Caco-2 (cell line): ENCODE measurements at regions not wholly inside any gene's neighbourhood (a gene's known extent, or its start where the extent isn't known, plus 50 kb on each side); places are given as distances from the start of the nearest gene placed in this dataset.

Source experiments
- BruUV-seq: library from RNA; stranded (reverse); fragments of 400-500 nt; replicated peaks from 2 replicates; lab custom pipeline; 2021; lab: Mats Ljungman, UMichigan
- CTCF ChIA-PET: fragments of 300-600 bp; sonication (Branson Sonifier 250); formaldehyde crosslinking; loops from one replicate; lab custom pipeline; 2022; ENCODE audit warnings: antibody characterized with exemption; lab: Charles Lee
- POLR2A ChIA-PET: fragments of 300-600 bp; sonication (Branson Sonifier 250); formaldehyde crosslinking; loops from one replicate; lab custom pipeline; 2022; ENCODE audit warnings: antibody characterized with exemption; lab: Charles Lee
- DNase-seq, 2 experiments: peaks; one replicate each; pipeline versions ENCODE4 v3.0.0 to v3.0.0-alpha.2; 2020 to 2022
- H3K27me3 ChIP-seq: replicated peaks from 2 replicates; pipeline ENCODE4 v1.6.0; 2011; ENCODE audit warnings: low read length; ENCODE audit not compliant: control insufficient read depth, insufficient read depth
- H3K36me3 ChIP-seq: 2 replicates; pipeline ENCODE4 v1.5.1; 2011; ENCODE audit warnings: low read length; ENCODE audit not compliant: control insufficient read depth, insufficient read depth
- H3K4me1 ChIP-seq: fragments of 250-450 bp; sonication (Bioruptor Pico); 2 replicates; pipeline ENCODE4 v1.5.1; 2020; ENCODE audit warnings: mild to moderate bottlenecking
- H3K4me3 ChIP-seq: 2 replicates; pipeline ENCODE4 v1.5.1; 2011; ENCODE audit warnings: low read depth, mild to moderate bottlenecking, control low read depth, low read length
- H3K9me3 ChIP-seq: fragments of 250-450 bp; sonication (Bioruptor Pico); 2 replicates; pipeline ENCODE4 v1.5.1; 2020; ENCODE audit warnings: mild to moderate bottlenecking, moderate library complexity
- H3K27ac Mint-ChIP-seq: one replicate; pipeline ENCODE4 v1.8.0; 2022; ENCODE audit warnings: mixed read lengths; ENCODE audit not compliant: unreplicated experiment
- H3K27me3 Mint-ChIP-seq: one replicate; pipeline ENCODE4 v1.8.0; 2022; ENCODE audit warnings: mixed read lengths; ENCODE audit not compliant: insufficient read depth, unreplicated experiment
- H3K36me3 Mint-ChIP-seq: one replicate; pipeline ENCODE4 v1.8.0; 2022; ENCODE audit warnings: mild to moderate bottlenecking, mixed read lengths; ENCODE audit not compliant: insufficient read depth, unreplicated experiment
- H3K4me1 Mint-ChIP-seq: one replicate; pipeline ENCODE4 v1.8.0; 2022; ENCODE audit warnings: low read depth, mixed read lengths; ENCODE audit not compliant: unreplicated experiment
- H3K4me3 Mint-ChIP-seq: one replicate; pipeline ENCODE4 v1.8.0; 2022; ENCODE audit warnings: mild to moderate bottlenecking, moderate library complexity, mixed read lengths; ENCODE audit not compliant: unreplicated experiment
- H3K9me3 Mint-ChIP-seq: one replicate; pipeline ENCODE4 v1.8.0; 2022; ENCODE audit warnings: mixed read lengths; ENCODE audit not compliant: unreplicated experiment
- intact Hi-C: fragments of 100-400 bp; cut with micrococcal nuclease; formaldehyde crosslinking; loops from one replicate; pipeline ENCODE4 v1.10.0; 2022; ENCODE audit not compliant: unreplicated experiment
- TF ChIP-seq, protein P1 (sequence below), 2 experiments: fragments of 200-600 bp in 1 of 2; IDR thresholded peaks; 1 replicate in 1 of 2; 2 replicates in 1 of 2; pipeline versions ENCODE4 v1.5.1 to v1.8.0; 2011 to 2022; ENCODE audit warnings: antibody characterized with exemption in 1 of 2, control low read depth in 1 of 2, inconsistent platforms in 1 of 2, low read depth in 1 of 2, low read length in 1 of 2, mild to moderate bottlenecking in 1 of 2, moderate library complexity in 1 of 2; ENCODE audit not compliant: insufficient read depth in 1 of 2, severe bottlenecking in 1 of 2, unreplicated experiment in 1 of 2

DNA sequence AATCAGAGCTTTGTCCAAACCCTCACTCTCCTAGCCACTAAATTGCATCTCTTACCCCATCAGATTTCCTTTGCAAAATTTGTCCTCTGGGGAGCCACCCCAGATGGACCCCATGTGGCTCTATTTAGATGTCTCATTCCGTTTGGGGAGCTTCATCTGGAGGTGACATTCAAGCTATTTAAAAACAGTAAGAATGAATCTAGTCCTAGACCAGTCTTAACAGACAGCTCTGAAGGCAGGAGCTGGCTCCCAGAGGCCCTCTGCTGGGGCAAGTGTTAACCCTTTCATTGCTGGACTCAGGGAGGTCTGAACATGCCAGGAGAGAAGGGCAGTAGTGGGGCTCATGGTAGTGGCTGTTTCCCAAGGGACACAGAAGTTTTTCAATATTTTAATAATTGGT lies 59.2 kb downstream of the RPL37A start:
- no peak overlapping the region for H3K27ac Mint-ChIP-seq
- ChIA-PET CTCF (no interaction called here), POLR2A (no interaction called here)
- H3K36me3 ChIP-seq: no peaks in the 10 kb centered on the region
- no peaks in the 10 kb centered on the region for H3K27me3 ChIP-seq
- TF ChIP-seq, protein P1, sequence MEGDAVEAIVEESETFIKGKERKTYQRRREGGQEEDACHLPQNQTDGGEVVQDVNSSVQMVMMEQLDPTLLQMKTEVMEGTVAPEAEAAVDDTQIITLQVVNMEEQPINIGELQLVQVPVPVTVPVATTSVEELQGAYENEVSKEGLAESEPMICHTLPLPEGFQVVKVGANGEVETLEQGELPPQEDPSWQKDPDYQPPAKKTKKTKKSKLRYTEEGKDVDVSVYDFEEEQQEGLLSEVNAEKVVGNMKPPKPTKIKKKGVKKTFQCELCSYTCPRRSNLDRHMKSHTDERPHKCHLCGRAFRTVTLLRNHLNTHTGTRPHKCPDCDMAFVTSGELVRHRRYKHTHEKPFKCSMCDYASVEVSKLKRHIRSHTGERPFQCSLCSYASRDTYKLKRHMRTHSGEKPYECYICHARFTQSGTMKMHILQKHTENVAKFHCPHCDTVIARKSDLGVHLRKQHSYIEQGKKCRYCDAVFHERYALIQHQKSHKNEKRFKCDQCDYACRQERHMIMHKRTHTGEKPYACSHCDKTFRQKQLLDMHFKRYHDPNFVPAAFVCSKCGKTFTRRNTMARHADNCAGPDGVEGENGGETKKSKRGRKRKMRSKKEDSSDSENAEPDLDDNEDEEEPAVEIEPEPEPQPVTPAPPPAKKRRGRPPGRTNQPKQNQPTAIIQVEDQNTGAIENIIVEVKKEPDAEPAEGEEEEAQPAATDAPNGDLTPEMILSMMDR (IDR thresholded peaks at IDR 0.05; ENCODE audit: insufficient read depth in 1 of 2, low read depth in 1 of 2, low read length in 1 of 2, severe bottlenecking in 1 of 2, unreplicated experiment in 1 of 2): no peak
- H3K36me3 Mint-ChIP-seq: no peaks in the 10 kb centered on the region
- DNase-seq: no peak
- H3K27me3 Mint-ChIP-seq: peaks cover 5% of the 10 kb centered on the region
- intact Hi-C loops: no loop called here
- H3K4me1 ChIP-seq: no peaks in the 10 kb centered on the region
- BruUV-seq: no TSS peak
- no peak overlapping the region for H3K4me3 Mint-ChIP-seq
- H3K9me3 ChIP-seq: no peaks in the 10 kb centered on the region
- no peaks in the 10 kb centered on the region for H3K4me1 Mint-ChIP-seq
- H3K4me3 ChIP-seq: no peak overlapping the region
- no peaks in the 10 kb centered on the region for H3K9me3 Mint-ChIP-seq

DNA sequence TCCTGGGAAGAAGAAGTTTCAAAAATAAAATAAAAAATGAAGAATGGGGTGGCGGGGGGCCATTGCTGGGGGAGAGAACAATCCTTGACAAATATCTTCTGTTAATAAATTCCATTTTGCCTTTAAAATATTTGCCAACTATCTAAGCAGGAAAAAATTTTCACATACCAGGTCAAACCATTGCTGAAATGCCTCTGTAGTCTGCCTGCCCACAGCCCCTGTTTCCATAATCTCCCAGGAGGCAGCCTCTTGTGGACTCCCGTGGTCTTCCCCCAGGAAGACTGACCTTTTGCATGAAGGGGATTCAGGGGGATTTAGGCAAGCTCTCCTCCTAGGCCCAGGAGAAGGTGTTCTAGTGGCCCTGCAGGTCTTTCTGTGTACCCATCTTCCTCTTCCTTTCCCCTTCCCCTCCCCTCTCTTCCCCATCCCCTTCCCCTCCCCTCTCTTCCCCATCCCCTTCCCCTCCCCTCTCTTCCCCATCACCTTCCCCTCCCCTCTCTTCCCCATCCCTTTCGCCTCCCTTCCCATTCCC lies 61.0 kb downstream of the RPL37A start:
- POLR2A ChIA-PET: no interaction called here
- H3K4me1 Mint-ChIP-seq: no peaks in the 10 kb centered on the region
- Histone ChIP-seq H3K27me3 (no peaks in the 10 kb centered on the region), H3K9me3 (no peaks in the 10 kb centered on the region), H3K36me3 (no peaks in the 10 kb centered on the region), H3K4me1 (no peaks in the 10 kb centered on the region), H3K4me3 (no peak overlapping the region)
- TF ChIP-seq, protein P1 (IDR thresholded peaks at IDR 0.05; ENCODE audit: insufficient read depth in 1 of 2, low read depth in 1 of 2, low read length in 1 of 2, severe bottlenecking in 1 of 2, unreplicated experiment in 1 of 2): no peak
- H3K36me3 Mint-ChIP-seq: no peaks in the 10 kb centered on the region
- intact Hi-C loops: no loop called here
- H3K27ac Mint-ChIP-seq: no peak overlapping the region
- no peak for DNase-seq
- CTCF ChIA-PET: no interaction called here
- no TSS peak for BruUV-seq
- H3K27me3 Mint-ChIP-seq: peaks cover 9% of the 10 kb centered on the region
- no peaks in the 10 kb centered on the region for H3K9me3 Mint-ChIP-seq
- no peak overlapping the region for H3K4me3 Mint-ChIP-seq

DNA sequence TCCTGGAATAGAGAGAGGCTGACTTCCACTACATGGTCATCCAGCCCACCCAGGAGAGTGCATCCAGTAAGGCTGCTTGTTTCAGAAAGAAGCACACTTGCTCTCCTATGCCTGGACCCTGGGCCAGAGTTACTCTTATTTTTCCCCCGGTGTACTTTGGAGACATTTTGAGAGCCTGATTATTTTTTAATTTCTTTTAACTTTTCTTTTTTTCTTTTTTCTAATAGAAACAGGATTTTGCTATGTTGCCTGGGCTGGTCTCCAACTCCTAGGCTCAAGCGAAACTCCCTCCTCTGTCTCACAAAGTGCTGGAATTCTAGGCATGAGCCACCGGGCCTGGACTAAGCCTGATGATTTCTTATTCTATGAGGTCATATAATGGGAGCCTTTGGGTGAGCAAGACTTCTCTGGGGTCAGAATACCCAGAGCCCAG lies 62.2 kb downstream of the RPL37A start:
- Histone ChIP-seq H3K27me3 (no peaks in the 10 kb centered on the region), H3K4me3 (no peak overlapping the region), H3K36me3 (no peaks in the 10 kb centered on the region), H3K4me1 (no peaks in the 10 kb centered on the region), H3K9me3 (no peaks in the 10 kb centered on the region)
- Mint-ChIP-seq H3K4me1 (no peaks in the 10 kb centered on the region), H3K27ac (no peak overlapping the region), H3K4me3 (no peak overlapping the region), H3K27me3 (peaks cover 9% of the 10 kb centered on the region), H3K36me3 (no peaks in the 10 kb centered on the region), H3K9me3 (no peaks in the 10 kb centered on the region)
- DNase-seq: no peak
- intact Hi-C loops: no loop called here
- CTCF ChIA-PET: interaction anchor here (0.6 kb wide), 1 partner anchor 62 kb away, joined by 4 read pairs; the partner anchor contains the start of gene RPL37A
- POLR2A ChIA-PET: no interaction called here
- no TSS peak for BruUV-seq
- TF ChIP-seq, protein P1 (IDR thresholded peaks at IDR 0.05; ENCODE audit: insufficient read depth in 1 of 2, low read depth in 1 of 2, low read length in 1 of 2, severe bottlenecking in 1 of 2, unreplicated experiment in 1 of 2): no peak
